ENCODE measurements at regions not wholly inside any gene's neighbourhood (a gene's known extent, or its start where the extent isn't known, plus 50 kb on each side); places are given as distances from the start of the nearest gene placed in this dataset.

DNA sequence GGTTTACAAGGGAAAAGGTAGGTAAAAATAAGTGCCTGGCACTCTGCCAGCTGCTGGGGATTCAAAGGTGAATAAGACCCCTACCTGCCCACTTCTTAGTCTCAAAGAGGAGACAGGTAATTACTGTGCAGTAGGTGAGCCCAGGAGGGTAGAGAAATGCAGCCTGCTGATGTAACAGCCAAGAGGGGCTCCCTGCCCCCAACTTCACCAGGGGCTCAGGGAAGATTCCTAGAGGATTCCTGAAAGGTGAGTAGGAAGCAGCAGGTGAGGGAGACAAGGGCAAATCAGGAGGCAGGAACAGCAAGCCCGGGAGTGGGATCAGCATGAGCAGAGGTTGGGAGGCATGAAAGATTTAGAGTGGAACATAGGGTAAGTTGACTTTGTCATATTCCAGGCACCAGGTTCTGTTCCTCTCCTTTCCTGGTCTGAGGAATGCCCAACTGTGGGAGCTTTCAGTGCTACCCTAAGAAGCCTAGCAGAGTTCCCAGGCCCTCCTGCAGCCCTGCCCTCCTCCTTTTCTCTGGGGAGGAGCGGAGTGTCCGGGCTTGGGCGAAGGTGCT, 258.1 kb downstream of the LRFN2 start:
- TF ChIP-seq GATA2 (IDR thresholded peaks at IDR 0.05; ENCODE audit: low read depth, low read length): no peak
- no peak for TF ChIP-seq GATA3 (IDR thresholded peaks at IDR 0.05; ENCODE audit: low read depth, low read length)

Measured in SH-SY5Y (cell line).